ENCODE measurements at regions not wholly inside any gene's neighbourhood (a gene's known extent, or its start where the extent isn't known, plus 50 kb on each side); places are given as distances from the start of the nearest gene placed in this dataset.

DNA sequence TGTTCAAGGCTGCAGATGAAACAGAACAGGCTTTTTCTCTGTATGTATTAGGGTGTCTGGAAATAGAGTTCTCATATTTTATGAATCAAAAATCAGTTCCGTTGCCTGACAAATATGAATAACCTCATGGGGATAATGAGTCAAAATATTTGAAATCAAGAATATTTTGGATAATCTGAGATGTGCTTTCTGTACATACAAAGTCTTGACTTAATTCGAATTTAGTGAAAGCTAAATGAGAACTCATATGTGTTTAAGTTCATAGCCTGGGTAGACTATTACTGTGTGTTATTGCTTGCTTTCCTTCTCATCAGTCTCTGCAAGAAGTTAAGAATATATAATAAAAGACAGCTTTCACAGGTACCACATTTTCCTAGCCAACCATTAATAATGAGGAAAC lies 689.0 kb downstream of the REEP3 start:
- no peak overlapping the region for H3K27ac Mint-ChIP-seq
- DNase-seq, result no peak
- ChIA-PET POLR2A (no interaction called here), CTCF (no interaction called here)
- H3K4me3 Mint-ChIP-seq, result no peak overlapping the region
- peaks cover 7% of the 10 kb centered on the region for H3K9me3 Mint-ChIP-seq
- H3K4me1 Mint-ChIP-seq, result no peaks in the 10 kb centered on the region
- no peaks in the 10 kb centered on the region for H3K36me3 Mint-ChIP-seq (ENCODE audit: low read depth)
- H3K27me3 Mint-ChIP-seq, result no peaks in the 10 kb centered on the region

DNA sequence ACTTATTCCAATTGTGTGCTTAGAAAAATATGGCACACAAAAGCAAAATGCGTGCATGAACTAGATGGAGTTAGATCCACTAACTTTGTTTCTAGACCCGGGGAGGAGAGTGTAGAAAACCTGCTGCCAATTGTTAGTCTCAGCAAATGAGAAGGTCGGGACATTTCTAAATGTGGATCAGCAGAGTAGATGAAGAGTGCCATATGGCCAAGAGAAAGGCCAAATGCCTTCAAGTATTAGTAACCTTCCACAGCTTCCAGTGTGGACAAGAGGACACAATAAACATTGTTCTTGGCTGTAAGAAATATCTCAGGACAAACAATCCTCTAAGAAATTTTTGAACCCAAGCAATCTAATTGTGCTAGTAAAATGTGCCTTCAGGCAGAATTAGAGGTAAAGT lies 690.3 kb downstream of the REEP3 start:
- H3K4me1 Mint-ChIP-seq, result no peaks in the 10 kb centered on the region
- H3K9me3 Mint-ChIP-seq, result peaks cover 7% of the 10 kb centered on the region
- H3K27ac Mint-ChIP-seq, result no peak overlapping the region
- ChIA-PET POLR2A (no interaction called here), CTCF (no interaction called here)
- H3K27me3 Mint-ChIP-seq, result no peaks in the 10 kb centered on the region
- DNase-seq, result no peak
- no peaks in the 10 kb centered on the region for H3K36me3 Mint-ChIP-seq (ENCODE audit: low read depth)
- no peak overlapping the region for H3K4me3 Mint-ChIP-seq

DNA sequence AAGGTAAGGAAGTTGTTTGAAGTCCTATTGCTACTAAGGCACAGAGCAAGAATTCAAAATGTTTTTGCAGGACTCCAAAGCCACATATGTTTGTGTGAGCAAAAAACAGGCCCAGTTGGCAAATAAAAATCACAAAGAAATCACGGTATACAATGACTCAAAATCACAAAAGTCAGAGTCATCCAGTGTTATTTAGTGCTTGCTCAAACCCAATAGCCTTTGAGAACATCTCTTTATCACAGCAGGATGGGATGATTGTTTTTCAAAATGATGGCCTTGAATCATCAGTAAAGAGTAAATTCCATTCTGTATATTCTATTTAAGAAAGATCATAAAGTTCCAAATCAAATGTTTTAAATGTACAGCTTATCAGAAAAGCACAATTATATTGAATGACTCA lies 693.9 kb downstream of the REEP3 start:
- POLR2A ChIA-PET, result no interaction called here
- no peaks in the 10 kb centered on the region for H3K27me3 Mint-ChIP-seq
- no peaks in the 10 kb centered on the region for H3K36me3 Mint-ChIP-seq (ENCODE audit: low read depth)
- CTCF ChIA-PET, result no interaction called here
- no peak overlapping the region for H3K4me3 Mint-ChIP-seq
- no peaks in the 10 kb centered on the region for H3K4me1 Mint-ChIP-seq
- no peak overlapping the region for H3K27ac Mint-ChIP-seq
- peaks cover 7% of the 10 kb centered on the region for H3K9me3 Mint-ChIP-seq
- no peak for DNase-seq

DNA sequence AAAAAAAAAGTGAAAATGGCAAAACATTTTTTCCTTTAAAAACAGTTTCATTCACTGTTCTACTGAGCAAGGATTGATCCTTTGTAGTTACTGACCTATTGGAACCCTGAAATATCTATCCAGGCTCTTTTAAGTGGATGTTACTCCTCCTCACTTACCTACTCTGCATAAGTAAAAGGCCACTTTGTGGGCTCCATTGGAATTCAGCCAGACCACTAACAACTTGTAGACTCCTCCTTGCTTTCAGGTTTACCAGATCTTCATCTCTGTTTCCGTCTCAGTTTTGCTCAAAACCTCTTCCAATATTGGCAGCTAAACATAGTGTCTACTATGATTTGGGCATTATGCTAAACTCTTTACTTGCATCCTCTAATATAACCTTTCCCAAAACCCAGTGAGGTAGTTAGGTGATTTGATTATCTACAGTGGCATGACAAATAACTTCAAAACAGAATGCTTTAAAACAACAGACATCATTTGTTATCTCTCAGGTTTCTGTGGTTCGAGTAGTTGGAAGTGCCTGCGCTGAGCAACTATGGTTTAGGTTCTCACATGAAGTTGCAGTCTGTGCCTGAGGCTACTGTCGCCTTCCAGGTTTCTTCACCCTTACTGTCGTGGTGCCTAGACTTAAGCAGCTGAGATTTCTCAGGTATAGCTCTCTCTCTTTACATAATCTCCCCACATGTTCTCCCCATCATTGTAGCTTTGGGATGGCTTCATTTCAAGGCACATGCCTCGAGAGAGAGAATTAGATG lies 698.2 kb downstream of the REEP3 start:
- H3K36me3 Mint-ChIP-seq (ENCODE audit: low read depth), result no peaks in the 10 kb centered on the region
- CTCF ChIA-PET, result no interaction called here

DNA sequence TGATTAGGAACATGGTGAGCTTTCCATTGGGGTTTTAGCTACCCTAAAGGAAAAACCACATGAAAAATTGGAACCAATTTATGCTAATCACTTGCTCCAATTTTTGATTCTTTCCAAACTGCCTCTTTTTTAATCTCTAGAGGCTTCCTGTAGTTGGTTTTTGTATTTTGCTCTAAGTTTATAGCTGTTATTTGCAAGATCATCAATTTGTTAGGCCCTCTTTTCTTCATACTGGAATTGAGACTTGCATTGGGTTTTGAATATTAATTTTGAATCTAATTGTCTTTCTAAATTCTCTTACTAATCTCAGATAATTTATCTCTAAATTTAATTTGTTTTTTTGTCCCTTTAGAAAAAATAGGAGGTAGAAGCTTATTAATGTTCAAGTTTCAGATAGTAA lies 713.3 kb downstream of the REEP3 start:
- Mint-ChIP-seq H3K27me3 (no peaks in the 10 kb centered on the region), H3K4me1 (no peaks in the 10 kb centered on the region), H3K4me3 (no peak overlapping the region), H3K36me3 (ENCODE audit: low read depth) (no peaks in the 10 kb centered on the region), H3K9me3 (no peaks in the 10 kb centered on the region), H3K27ac (no peak overlapping the region)
- CTCF ChIA-PET, result no interaction called here
- no peak for DNase-seq
- POLR2A ChIA-PET, result no interaction called here

More for the DNA sequence above, 698.2 kb downstream of the REEP3 start:
- no peaks in the 10 kb centered on the region for H3K4me1 Mint-ChIP-seq
- no peak for DNase-seq
- H3K27ac Mint-ChIP-seq, result no peak overlapping the region
- H3K27me3 Mint-ChIP-seq, result no peaks in the 10 kb centered on the region
- peaks cover 11% of the 10 kb centered on the region for H3K9me3 Mint-ChIP-seq
- no peak overlapping the region for H3K4me3 Mint-ChIP-seq
- POLR2A ChIA-PET, result no interaction called here

DNA sequence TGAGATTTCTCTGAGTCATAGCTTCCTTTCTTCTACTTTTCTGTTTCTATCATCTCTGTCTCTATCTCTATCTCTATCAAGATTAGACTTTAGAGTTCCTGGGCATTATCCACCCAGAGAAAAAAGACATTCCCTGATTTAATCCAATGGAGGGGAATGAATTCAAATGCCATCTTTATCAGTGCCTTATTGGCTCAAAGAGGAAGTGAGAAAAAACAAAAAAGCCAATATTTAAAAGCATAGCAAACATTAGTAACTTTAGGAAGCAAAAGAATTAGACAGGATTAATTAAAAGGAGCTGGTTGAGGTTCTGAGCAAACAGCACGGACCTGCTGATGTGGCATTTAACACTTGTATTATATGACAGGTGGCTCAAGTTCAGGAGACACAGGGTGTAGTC lies 736.5 kb downstream of the REEP3 start:
- CTCF ChIA-PET, result no interaction called here
- DNase-seq, result no peak

DNA sequence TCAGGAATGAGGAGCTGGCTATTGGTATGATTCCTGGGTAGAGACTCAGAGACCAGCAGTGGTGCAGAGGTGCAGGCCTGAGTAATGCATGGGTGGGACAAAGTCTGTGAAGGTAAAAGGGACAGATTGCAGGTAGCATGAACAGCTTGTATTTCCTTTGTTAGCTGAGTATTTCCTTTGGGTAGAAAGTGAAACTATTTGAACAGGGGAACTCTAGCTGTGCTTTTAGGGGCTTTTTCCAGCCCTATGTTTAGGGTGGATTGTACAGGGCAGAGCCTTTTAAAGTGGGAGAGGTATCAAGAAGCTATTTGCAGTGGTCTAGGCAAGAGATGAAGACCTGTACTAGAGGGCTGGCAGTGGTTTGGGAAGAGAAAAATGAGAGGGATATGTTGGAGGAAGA lies 739.9 kb downstream of the REEP3 start:
- CTCF ChIA-PET, result no interaction called here
- POLR2A ChIA-PET, result no interaction called here
- no peaks in the 10 kb centered on the region for H3K4me1 Mint-ChIP-seq
- H3K27ac Mint-ChIP-seq, result no peak overlapping the region
- H3K27me3 Mint-ChIP-seq, result no peaks in the 10 kb centered on the region
- H3K4me3 Mint-ChIP-seq, result no peak overlapping the region
- no peaks in the 10 kb centered on the region for H3K9me3 Mint-ChIP-seq
- H3K36me3 Mint-ChIP-seq (ENCODE audit: low read depth), result no peaks in the 10 kb centered on the region
- DNase-seq, result no peak

More for the DNA sequence above, 736.5 kb downstream of the REEP3 start:
- H3K4me3 Mint-ChIP-seq, result no peak overlapping the region
- POLR2A ChIA-PET, result no interaction called here
- no peak overlapping the region for H3K27ac Mint-ChIP-seq
- no peaks in the 10 kb centered on the region for H3K27me3 Mint-ChIP-seq
- no peaks in the 10 kb centered on the region for H3K4me1 Mint-ChIP-seq
- H3K36me3 Mint-ChIP-seq (ENCODE audit: low read depth), result no peaks in the 10 kb centered on the region
- H3K9me3 Mint-ChIP-seq, result no peaks in the 10 kb centered on the region

DNA sequence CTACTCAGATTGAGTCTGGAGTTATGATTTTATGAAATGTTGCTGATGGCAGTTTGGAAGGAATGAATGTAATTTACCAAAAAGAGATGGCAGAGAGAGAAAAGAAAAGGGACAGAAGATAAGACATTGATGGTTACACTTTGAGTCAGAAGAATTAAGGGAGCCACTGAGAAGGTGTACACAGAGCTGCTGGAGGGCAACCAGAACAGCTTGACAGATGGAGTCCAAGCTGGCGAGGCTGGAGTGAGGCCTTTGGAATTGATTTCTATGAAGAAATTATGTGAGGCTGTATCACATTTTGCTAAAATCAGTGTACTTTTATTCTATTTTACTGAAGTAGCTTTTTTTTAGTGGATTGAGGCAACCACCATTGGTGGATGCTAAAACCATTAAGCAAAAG lies 740.5 kb downstream of the REEP3 start:
- ChIA-PET POLR2A (no interaction called here), CTCF (no interaction called here)
- H3K36me3 Mint-ChIP-seq (ENCODE audit: low read depth), result no peaks in the 10 kb centered on the region
- no peaks in the 10 kb centered on the region for H3K27me3 Mint-ChIP-seq
- H3K27ac Mint-ChIP-seq, result no peak overlapping the region
- H3K9me3 Mint-ChIP-seq, result no peaks in the 10 kb centered on the region
- no peak for DNase-seq
- H3K4me1 Mint-ChIP-seq, result no peaks in the 10 kb centered on the region
- no peak overlapping the region for H3K4me3 Mint-ChIP-seq

DNA sequence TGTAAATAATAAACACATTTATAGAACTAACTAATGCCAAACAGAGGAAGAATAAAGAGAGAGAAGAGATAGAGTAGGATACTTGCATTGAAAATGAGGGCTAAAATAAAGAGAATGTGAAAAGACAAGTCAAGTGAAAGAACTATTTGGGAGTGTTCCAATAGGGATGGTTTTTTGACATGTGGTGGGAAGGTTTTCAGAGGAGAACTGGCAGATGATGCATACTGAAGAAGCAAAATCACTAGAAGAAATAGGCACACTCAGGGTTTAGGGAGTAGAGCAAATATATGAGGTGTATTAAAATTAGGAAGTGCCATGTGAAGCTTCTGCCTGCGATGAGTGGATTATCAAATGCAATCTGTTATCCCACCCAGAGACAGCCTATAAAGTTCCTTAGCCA lies 744.8 kb downstream of the REEP3 start:
- Mint-ChIP-seq H3K27ac (no peak overlapping the region), H3K36me3 (ENCODE audit: low read depth) (no peaks in the 10 kb centered on the region), H3K27me3 (no peaks in the 10 kb centered on the region), H3K4me3 (no peak overlapping the region), H3K4me1 (no peaks in the 10 kb centered on the region), H3K9me3 (no peaks in the 10 kb centered on the region)
- POLR2A ChIA-PET, result no interaction called here
- CTCF ChIA-PET, result no interaction called here
- no peak for DNase-seq

DNA sequence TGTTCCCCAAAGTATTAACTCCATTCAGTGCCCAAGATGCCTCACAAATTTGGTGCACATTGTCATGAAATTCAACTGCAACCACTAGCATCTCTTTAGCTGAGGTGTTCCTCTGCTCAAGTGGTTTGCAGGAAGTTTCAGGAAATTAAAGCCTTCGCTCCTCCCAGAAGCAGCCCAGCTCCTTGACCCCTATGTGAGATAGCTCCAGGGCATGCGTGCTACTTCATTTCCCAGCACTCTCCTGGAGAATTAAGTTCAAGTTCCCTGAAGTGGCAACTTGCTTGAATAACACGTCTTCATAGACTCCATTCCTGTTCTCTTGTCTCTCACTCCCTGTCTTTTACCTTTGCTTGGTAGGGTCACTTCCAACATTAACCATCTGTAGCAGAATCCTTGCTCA lies 750.3 kb downstream of the REEP3 start:
- Mint-ChIP-seq H3K4me1 (no peaks in the 10 kb centered on the region), H3K9me3 (no peaks in the 10 kb centered on the region), H3K27me3 (no peaks in the 10 kb centered on the region), H3K27ac (no peak overlapping the region), H3K36me3 (ENCODE audit: low read depth) (no peaks in the 10 kb centered on the region), H3K4me3 (no peak overlapping the region)
- DNase-seq, result no peak
- POLR2A ChIA-PET, result no interaction called here
- CTCF ChIA-PET, result no interaction called here

DNA sequence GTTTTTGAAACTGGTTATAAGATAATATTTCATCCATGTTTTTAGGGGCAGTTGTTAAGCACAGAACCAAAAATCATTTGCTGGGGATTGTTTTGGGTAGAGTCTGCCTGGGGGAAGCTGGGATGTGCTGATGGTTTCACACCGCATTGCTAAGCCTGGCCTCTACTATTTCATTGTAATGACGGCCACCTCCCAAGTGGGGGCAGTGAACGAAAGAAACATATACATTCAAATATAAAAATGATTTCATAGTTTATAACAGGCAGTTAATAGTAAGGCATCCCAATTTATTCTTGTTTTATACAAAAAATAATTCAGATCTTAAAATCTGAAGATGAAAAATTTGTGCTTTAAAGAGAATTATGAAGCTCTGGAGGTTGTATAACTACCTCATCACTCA lies 750.8 kb downstream of the REEP3 start:
- H3K4me3 Mint-ChIP-seq, result no peak overlapping the region
- ChIA-PET POLR2A (no interaction called here), CTCF (no interaction called here)
- no peak for DNase-seq
- no peaks in the 10 kb centered on the region for H3K9me3 Mint-ChIP-seq
- no peak overlapping the region for H3K27ac Mint-ChIP-seq
- H3K27me3 Mint-ChIP-seq, result no peaks in the 10 kb centered on the region
- H3K4me1 Mint-ChIP-seq, result no peaks in the 10 kb centered on the region
- no peaks in the 10 kb centered on the region for H3K36me3 Mint-ChIP-seq (ENCODE audit: low read depth)

DNA sequence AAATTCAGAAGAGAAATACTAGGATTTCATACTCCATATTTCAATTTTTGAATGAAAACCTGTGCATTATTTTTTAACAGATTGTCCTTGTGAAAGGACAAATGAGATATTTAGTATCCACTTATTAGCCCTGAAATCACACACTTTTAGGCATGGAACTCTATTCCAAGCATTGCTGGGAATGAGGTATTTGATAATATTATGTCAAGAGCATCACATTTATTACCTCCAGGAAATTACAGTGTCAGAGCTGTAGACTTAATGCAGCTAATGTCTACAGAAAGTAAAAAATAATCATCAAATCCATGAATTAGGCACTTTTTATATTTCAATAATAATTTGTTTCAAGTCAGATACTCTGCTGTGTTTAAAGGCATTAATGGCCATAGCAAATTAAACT lies 753.8 kb downstream of the REEP3 start:
- CTCF ChIA-PET, result no interaction called here
- H3K9me3 Mint-ChIP-seq, result no peaks in the 10 kb centered on the region
- no peak overlapping the region for H3K27ac Mint-ChIP-seq
- H3K27me3 Mint-ChIP-seq, result no peaks in the 10 kb centered on the region
- POLR2A ChIA-PET, result no interaction called here
- H3K36me3 Mint-ChIP-seq (ENCODE audit: low read depth), result no peaks in the 10 kb centered on the region
- no peaks in the 10 kb centered on the region for H3K4me1 Mint-ChIP-seq
- no peak for DNase-seq
- no peak overlapping the region for H3K4me3 Mint-ChIP-seq

DNA sequence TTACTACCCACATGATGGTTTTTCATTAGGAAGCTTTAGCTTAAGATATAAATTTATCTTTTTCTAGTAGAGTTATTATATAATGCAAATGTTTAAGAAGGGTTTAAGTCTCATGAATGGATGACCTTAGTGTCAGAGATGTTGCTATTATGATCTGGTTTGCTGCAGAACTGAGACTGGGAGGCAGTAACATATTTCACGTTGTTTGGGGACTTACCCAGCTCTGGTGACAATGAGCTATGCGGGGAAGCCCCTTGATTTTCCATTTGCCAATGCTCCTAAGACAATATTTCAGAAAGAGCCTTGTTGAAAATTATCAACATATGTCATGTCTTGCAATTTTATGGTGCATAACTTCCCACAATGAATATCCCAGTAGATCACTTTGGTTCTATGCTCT lies 754.6 kb downstream of the REEP3 start:
- ChIA-PET POLR2A (no interaction called here), CTCF (no interaction called here)

DNA sequence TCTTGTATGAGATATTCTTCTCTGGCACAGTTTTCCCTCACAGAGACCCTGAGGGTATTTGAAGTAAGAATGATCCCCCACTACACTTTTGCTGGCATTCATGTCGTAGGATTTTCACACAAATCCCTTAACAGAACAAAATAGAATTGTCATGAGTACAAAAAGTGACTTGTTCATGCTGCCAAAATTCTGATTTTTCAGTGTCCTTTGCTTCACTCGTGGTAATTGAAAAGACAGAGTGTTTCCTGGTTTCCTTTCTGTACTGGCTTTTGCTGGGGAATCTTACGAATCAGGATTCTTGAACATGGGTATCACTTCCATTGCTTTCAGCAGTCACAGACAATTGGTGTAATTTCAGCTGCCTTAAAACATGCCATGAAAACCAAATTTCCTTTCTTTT lies 756.3 kb downstream of the REEP3 start:
- H3K27ac Mint-ChIP-seq, result no peak overlapping the region
- ChIA-PET POLR2A (no interaction called here), CTCF (no interaction called here)
- no peaks in the 10 kb centered on the region for H3K9me3 Mint-ChIP-seq
- H3K4me3 Mint-ChIP-seq, result no peak overlapping the region
- DNase-seq, result no peak
- H3K36me3 Mint-ChIP-seq (ENCODE audit: low read depth), result no peaks in the 10 kb centered on the region
- H3K27me3 Mint-ChIP-seq, result no peaks in the 10 kb centered on the region
- no peaks in the 10 kb centered on the region for H3K4me1 Mint-ChIP-seq

More for the DNA sequence above, 754.6 kb downstream of the REEP3 start:
- no peak overlapping the region for H3K27ac Mint-ChIP-seq
- H3K36me3 Mint-ChIP-seq (ENCODE audit: low read depth), result no peaks in the 10 kb centered on the region
- no peaks in the 10 kb centered on the region for H3K4me1 Mint-ChIP-seq
- no peak for DNase-seq
- no peaks in the 10 kb centered on the region for H3K9me3 Mint-ChIP-seq
- H3K27me3 Mint-ChIP-seq, result no peaks in the 10 kb centered on the region
- H3K4me3 Mint-ChIP-seq, result no peak overlapping the region
